ENCODE measurements at regions not wholly inside any gene's neighbourhood (a gene's known extent, or its start where the extent isn't known, plus 50 kb on each side); places are given as distances from the start of the nearest gene placed in this dataset.

DNA sequence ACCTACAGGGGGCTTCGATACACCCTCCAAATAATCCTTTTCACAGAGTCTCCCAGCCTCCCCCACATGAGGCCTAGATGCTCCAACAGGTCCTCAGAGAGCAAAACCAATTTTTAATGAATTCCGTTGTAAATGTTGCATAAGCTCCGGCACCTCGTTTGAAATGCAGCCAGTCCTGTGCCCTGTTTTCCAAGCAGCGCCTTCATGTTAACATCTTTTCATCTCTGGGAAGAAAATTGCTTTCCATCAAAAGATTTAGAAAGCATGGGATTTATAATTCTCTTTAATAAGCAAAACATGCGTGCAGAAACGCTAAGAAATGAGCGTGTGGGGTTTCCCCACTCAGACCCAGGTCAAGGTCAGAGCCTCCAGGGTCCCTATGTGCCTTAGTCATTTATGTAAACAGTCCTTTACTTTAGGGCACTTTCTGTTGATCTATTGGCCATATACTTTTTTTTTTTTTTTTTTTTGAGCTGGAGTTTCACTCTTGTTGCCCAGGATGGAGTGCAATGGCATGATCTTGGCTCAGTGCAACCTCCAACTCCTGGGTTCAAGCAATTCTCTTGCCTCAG, 177.5 kb upstream of the S1PR3 start:
- ChIA-PET CTCF (no interaction called here), POLR2A (ENCODE audit: unreplicated experiment) (interaction anchor here (0.6 kb wide), 3 partner anchors 12 to 67 kb away, joined by 4 to 6 read pairs (median 6); no protein-coding TSS in a partner anchor)
- Histone ChIP-seq H3K27ac (ENCODE audit: insufficient read depth, low read length) (no peak overlapping the region), H3K56ac (ENCODE audit: extremely low read depth, insufficient read depth, low read length) (no peak overlapping the region), H2BK15ac (ENCODE audit: low read depth, low read length) (no peak overlapping the region), H3K79me1 (ENCODE audit: low read depth in 1 of 2, low read length in 2 of 2) (0 out of 4 replicates have a peak, but pooled peaks cover 0 to 5% of the 10 kb centered on the region in 2 experiments), H4K91ac (ENCODE audit: insufficient read depth, low read depth, low read length) (0 out of 2 replicates have a peak overlapping the region, but pooled peaks have one; percentile 28), H3K9me3 (ENCODE audit: control insufficient read depth, insufficient read depth, low read length) (no peaks in the 10 kb centered on the region), H4K8ac (ENCODE audit: low read depth in 2 of 2, low read length in 2 of 2) (no peak overlapping the region), H3K4me1 (ENCODE audit: control insufficient read depth, insufficient read depth, low read length) (peaks cover 25% of the 10 kb centered on the region), H2AFZ (replicated peaks; ENCODE audit: low read length, poor library complexity) (no peak overlapping the region), H4K5ac (ENCODE audit: low read depth, low read length) (peak overlapping the region; percentile 39; the same call in 1 of the 2 replicates), H2BK120ac (ENCODE audit: low read depth, low read length) (no peak overlapping the region), H3K4me2 (ENCODE audit: low read depth, low read length) (no peak overlapping the region), H4K20me1 (ENCODE audit: insufficient read depth, low read length) (no peaks in the 10 kb centered on the region), H3K4me3 (ENCODE audit: insufficient read depth, low read depth, low read length) (no peak overlapping the region), H3K18ac (ENCODE audit: low read depth, low read length) (peak overlapping the region; percentile 43), H2BK5ac (ENCODE audit: low read depth, low read length, poor library complexity, severe bottlenecking) (no peak overlapping the region), H3K9me1 (ENCODE audit: insufficient read depth, low read length) (peaks cover 21% of the 10 kb centered on the region), H3K23ac (ENCODE audit: low read depth, low read length) (no peak overlapping the region), H2AK5ac (ENCODE audit: low read depth, low read length) (no peak overlapping the region), H3K9ac (ENCODE audit: low read depth, low read length) (no peak overlapping the region), H2BK20ac (ENCODE audit: low read depth, low read length) (peak overlapping the region; percentile 29; the same call in 1 of the 2 replicates), H3K4ac (ENCODE audit: low read depth, low read length) (peak overlapping the region; percentile 45; the same call in 1 of the 2 replicates), H2AK9ac (replicated peaks; ENCODE audit: low read depth, low read length, poor library complexity) (no peak overlapping the region), H3K36me3 (ENCODE audit: control insufficient read depth, insufficient read depth, low read length) (no peaks in the 10 kb centered on the region), H3K27me3 (ENCODE audit: control insufficient read depth, insufficient read depth, low read length) (no peaks in the 10 kb centered on the region), H3K14ac (replicated peaks; ENCODE audit: low read depth, low read length) (no peak overlapping the region)
- DNase-seq, result no peak
- WGBS, 2 experiments (ENCODE audit: extremely low coverage in 2 of 2, insufficient read length in 1 of 2), result no CpG with 5 or more reads among the region's 8 CpGs
- BruUV-seq (replicated peaks), result no TSS peak
- dilution Hi-C loops (cut with HindIII; ENCODE audit: low sequenced_read_pairs, unreplicated experiment), result no loop called here
- ATAC-seq (ENCODE audit: low read depth), result no peak
- TF ChIP-seq MXI1 (IDR thresholded peaks at IDR 0.05; ENCODE audit: borderline replicate concordance, low read depth, low read length) (no peak), RAD21 (IDR thresholded peaks at IDR 0.05; ENCODE audit: low read length) (no peak), POLR2A (IDR thresholded peaks at IDR 0.05; ENCODE audit: low read depth, low read length) (no peak), SMC3 (IDR thresholded peaks at IDR 0.05; ENCODE audit: low read depth, low read length) (no peak), CHD1 (IDR thresholded peaks at IDR 0.05; ENCODE audit: low read depth, low read length) (no peak), RCOR1 (IDR thresholded peaks at IDR 0.05; ENCODE audit: insufficient replicate concordance, low read length) (no peak)
- TF ChIP-seq, protein P1, sequence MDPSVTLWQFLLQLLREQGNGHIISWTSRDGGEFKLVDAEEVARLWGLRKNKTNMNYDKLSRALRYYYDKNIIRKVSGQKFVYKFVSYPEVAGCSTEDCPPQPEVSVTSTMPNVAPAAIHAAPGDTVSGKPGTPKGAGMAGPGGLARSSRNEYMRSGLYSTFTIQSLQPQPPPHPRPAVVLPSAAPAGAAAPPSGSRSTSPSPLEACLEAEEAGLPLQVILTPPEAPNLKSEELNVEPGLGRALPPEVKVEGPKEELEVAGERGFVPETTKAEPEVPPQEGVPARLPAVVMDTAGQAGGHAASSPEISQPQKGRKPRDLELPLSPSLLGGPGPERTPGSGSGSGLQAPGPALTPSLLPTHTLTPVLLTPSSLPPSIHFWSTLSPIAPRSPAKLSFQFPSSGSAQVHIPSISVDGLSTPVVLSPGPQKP (IDR thresholded peaks at IDR 0.05; ENCODE audit: borderline replicate concordance, low read depth, low read length), result no peak
- in situ Hi-C loops (cut with MboI; ENCODE audit: low sequenced_read_pairs), result no loop called here
- intact Hi-C loops (cut with micrococcal nuclease), result no loop called here

Data from IMR-90 (cell line).